ENCODE measurements at regions not wholly inside any gene's neighbourhood (a gene's known extent, or its start where the extent isn't known, plus 50 kb on each side); places are given as distances from the start of the nearest gene placed in this dataset.
"Not testable (repeated sequence)": the region's sequence is repeated elsewhere in the genome, so short reads cannot be mapped to it uniquely, and the experiment has no call there.

DNA sequence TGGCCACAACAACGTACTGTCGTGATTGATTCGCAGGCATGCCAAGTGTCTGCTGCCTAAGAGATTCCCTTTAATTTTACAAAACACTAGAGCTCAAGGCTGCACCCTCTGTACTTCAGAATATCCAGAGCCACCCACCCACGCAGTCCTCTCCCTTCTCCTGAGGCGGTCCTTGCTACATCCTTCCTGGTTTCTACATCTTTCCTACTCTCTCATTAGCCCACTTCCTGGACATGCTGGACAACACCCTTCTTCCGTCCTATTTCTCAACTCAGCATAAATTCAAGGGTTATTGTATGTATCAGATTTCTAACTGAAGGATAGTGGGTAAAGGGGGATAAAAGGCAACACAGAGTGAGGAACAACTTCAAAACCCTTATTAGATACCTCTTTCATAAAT, 148.4 kb upstream of the MAP3K1 start:
- H3K79me2 ChIP-seq (ENCODE audit: control insufficient read depth, insufficient read depth, low read length), result no peaks in the 10 kb centered on the region
- no peak overlapping the region for H3K4me2 ChIP-seq (ENCODE audit: control insufficient read depth, extremely low read depth, insufficient read depth, low read depth, low read length)
- no peaks in the 10 kb centered on the region for H4K20me1 ChIP-seq (ENCODE audit: control insufficient read depth, extremely low read depth, insufficient read depth, low read length)
- no peaks in the 10 kb centered on the region for H3K9me3 ChIP-seq (ENCODE audit: control insufficient read depth, low read depth, low read length)
- H3K27me3 ChIP-seq (ENCODE audit: control insufficient read depth, extremely low read depth, insufficient read depth, low read length), result no peaks in the 10 kb centered on the region
- DNase-seq (ENCODE audit: low read depth, low spot score) (no peak), FAIRE-seq (no peak)
- TF ChIP-seq EZH2 (IDR thresholded peaks at IDR 0.05; ENCODE audit: low read length), result no peak
- no peak for TF ChIP-seq CTCF (optimal IDR thresholded peaks at IDR 0.05 in 1 of 3, IDR thresholded peaks at IDR 0.05 in 1 of 3, conservative IDR thresholded peaks at IDR 0.05 in 1 of 3; ENCODE audit: extremely low read depth in 1 of 3, insufficient read depth in 2 of 3, low read length in 3 of 3)
- no peak overlapping the region for H3K4me3 ChIP-seq (ENCODE audit: control insufficient read depth in 2 of 3, extremely low read depth in 1 of 3, insufficient read depth in 2 of 3, low read depth in 1 of 3, low read length in 3 of 3)
- no peaks in the 10 kb centered on the region for H3K36me3 ChIP-seq (ENCODE audit: control insufficient read depth in 2 of 2, extremely low read depth in 1 of 2, insufficient read depth in 2 of 2, low read length in 2 of 2)
- peaks cover 24% of the 10 kb centered on the region for H3K4me1 ChIP-seq (ENCODE audit: control insufficient read depth, extremely low read depth, insufficient read depth, low read length)
- dilution Hi-C loops (cut with MboI; ENCODE audit: extremely low pct_ligation_motif_present, low sequenced_read_pairs), result no loop called here
- no peaks in the 10 kb centered on the region for H3K9me1 ChIP-seq (ENCODE audit: control insufficient read depth, extremely low read depth, insufficient read depth, low read length)
- no peak overlapping the region for H3K27ac ChIP-seq (ENCODE audit: control insufficient read depth, insufficient read depth, low read length)
- H3K9ac ChIP-seq (ENCODE audit: control insufficient read depth, extremely low read depth, insufficient read depth, low read length), result no peak overlapping the region
- H2AFZ ChIP-seq (ENCODE audit: control insufficient read depth, low read length), result no peak overlapping the region

- H3K79me2 ChIP-seq (ENCODE audit: control insufficient read depth, insufficient read depth, low read length); H3K9me1 ChIP-seq (ENCODE audit: control insufficient read depth, extremely low read depth, insufficient read depth, low read length); H3K4me2 ChIP-seq (ENCODE audit: control insufficient read depth, extremely low read depth, insufficient read depth, low read depth, low read length); H3K36me3 ChIP-seq (ENCODE audit: control insufficient read depth in 2 of 2, extremely low read depth in 1 of 2, insufficient read depth in 2 of 2, low read length in 2 of 2); H3K27me3 ChIP-seq (ENCODE audit: control insufficient read depth, extremely low read depth, insufficient read depth, low read length); H2AFZ ChIP-seq (ENCODE audit: control insufficient read depth, low read length); H3K9me3 ChIP-seq (ENCODE audit: control insufficient read depth, low read depth, low read length); H3K27ac ChIP-seq (ENCODE audit: control insufficient read depth, insufficient read depth, low read length); H3K4me3 ChIP-seq (ENCODE audit: control insufficient read depth in 2 of 3, extremely low read depth in 1 of 3, insufficient read depth in 2 of 3, low read depth in 1 of 3, low read length in 3 of 3); H3K9ac ChIP-seq (ENCODE audit: control insufficient read depth, extremely low read depth, insufficient read depth, low read length); dilution Hi-C loops (cut with MboI; ENCODE audit: extremely low pct_ligation_motif_present, low sequenced_read_pairs); H4K20me1 ChIP-seq (ENCODE audit: control insufficient read depth, extremely low read depth, insufficient read depth, low read length): not testable (repeated sequence)
- peaks cover 13% of the 10 kb centered on the region for H3K4me1 ChIP-seq (ENCODE audit: control insufficient read depth, extremely low read depth, insufficient read depth, low read length)
- FAIRE-seq (peak; percentile 73), DNase-seq (ENCODE audit: low read depth, low spot score) (peak; percentile 9)
These were observed 150.2 kb upstream of the MAP3K1 start for GRCh38 chr5:56665117-56665516.

GRCh38 chr5:56664025-56664424, 151.3 kb upstream of the MAP3K1 start:
- dilution Hi-C loops (cut with MboI; ENCODE audit: extremely low pct_ligation_motif_present, low sequenced_read_pairs), result no loop called here
- H3K79me2 ChIP-seq (ENCODE audit: control insufficient read depth, insufficient read depth, low read length), result no peaks in the 10 kb centered on the region
- no peak overlapping the region for H3K9ac ChIP-seq (ENCODE audit: control insufficient read depth, extremely low read depth, insufficient read depth, low read length)
- no peak overlapping the region for H3K4me3 ChIP-seq (ENCODE audit: control insufficient read depth in 2 of 3, extremely low read depth in 1 of 3, insufficient read depth in 2 of 3, low read depth in 1 of 3, low read length in 3 of 3)
- DNase-seq (ENCODE audit: low read depth, low spot score), result no peak
- no peak overlapping the region for H3K4me2 ChIP-seq (ENCODE audit: control insufficient read depth, extremely low read depth, insufficient read depth, low read depth, low read length)
- no peak overlapping the region for H3K27ac ChIP-seq (ENCODE audit: control insufficient read depth, insufficient read depth, low read length)
- no peaks in the 10 kb centered on the region for H4K20me1 ChIP-seq (ENCODE audit: control insufficient read depth, extremely low read depth, insufficient read depth, low read length)
- H3K4me1 ChIP-seq (ENCODE audit: control insufficient read depth, extremely low read depth, insufficient read depth, low read length), result peaks cover 7% of the 10 kb centered on the region
- H3K36me3 ChIP-seq (ENCODE audit: control insufficient read depth in 2 of 2, extremely low read depth in 1 of 2, insufficient read depth in 2 of 2, low read length in 2 of 2), result no peaks in the 10 kb centered on the region
- H3K9me1 ChIP-seq (ENCODE audit: control insufficient read depth, extremely low read depth, insufficient read depth, low read length), result no peaks in the 10 kb centered on the region
- no peaks in the 10 kb centered on the region for H3K9me3 ChIP-seq (ENCODE audit: control insufficient read depth, low read depth, low read length)
- H2AFZ ChIP-seq (ENCODE audit: control insufficient read depth, low read length), result no peak overlapping the region
- no peak for FAIRE-seq
- TF ChIP-seq CTCF (optimal IDR thresholded peaks at IDR 0.05 in 1 of 3, IDR thresholded peaks at IDR 0.05 in 1 of 3, conservative IDR thresholded peaks at IDR 0.05 in 1 of 3; ENCODE audit: extremely low read depth in 1 of 3, insufficient read depth in 2 of 3, low read length in 3 of 3), result no peak
- TF ChIP-seq EZH2 (IDR thresholded peaks at IDR 0.05; ENCODE audit: low read length), result no peak
- H3K27me3 ChIP-seq (ENCODE audit: control insufficient read depth, extremely low read depth, insufficient read depth, low read length), result no peaks in the 10 kb centered on the region
